H1 (cell line): ENCODE measurements at regions not wholly inside any gene's neighbourhood (a gene's known extent, or its start where the extent isn't known, plus 50 kb on each side); places are given as distances from the start of the nearest gene placed in this dataset.
"Not testable (repeated sequence)": the region's sequence is repeated elsewhere in the genome, so short reads cannot be mapped to it uniquely, and the experiment has no call there.

ENCODE experiments used
- EP300 ChIP-seq, 2 experiments: IDR thresholded peaks; 1 replicate in 1 of 2; 2 replicates in 1 of 2; pipeline ENCODE4 v1.6.1; 2011 to 2012; ENCODE audit warnings: low read depth in 2 of 2, low read length in 2 of 2, mild to moderate bottlenecking in 2 of 2, borderline replicate concordance in 1 of 2, inconsistent platforms in 1 of 2, moderate library complexity in 1 of 2
- KDM1A ChIP-seq: fragments of 200-600, 300-600 bp; sonication (generic); IDR thresholded peaks from 2 replicates; pipeline ENCODE4 v1.7.1; 2016; ENCODE audit warnings: mild to moderate bottlenecking, low read length, borderline replicate concordance
- MAFK ChIP-seq: IDR thresholded peaks from 2 replicates; pipeline ENCODE4 v1.6.1; 2012; ENCODE audit warnings: low read depth, mild to moderate bottlenecking, improper control_type of control experiment, low read length
- NANOG ChIP-seq: IDR thresholded peaks from 2 replicates; pipeline ENCODE4 v1.6.1; 2011; ENCODE audit warnings: low read length, low read depth, mild to moderate bottlenecking, inconsistent platforms; ENCODE audit not compliant: insufficient read depth, poor library complexity, severe bottlenecking
- POLR2A ChIP-seq, 2 experiments: IDR thresholded peaks; 1 replicate in 1 of 2; 2 replicates in 1 of 2; pipeline ENCODE4 v1.6.1; 2011; ENCODE audit warnings: low read depth in 2 of 2, low read length in 2 of 2, mild to moderate bottlenecking in 2 of 2; ENCODE audit errors: control extremely low read depth in 1 of 2
- RAD21 ChIP-seq, 2 experiments: IDR thresholded peaks in 1 of 2; conservative IDR thresholded peaks in 1 of 2; 2 replicates each; pipeline ENCODE4 v1.6.1; 2011; ENCODE audit warnings: low read depth in 2 of 2, low read length in 2 of 2, improper control_type of control experiment in 1 of 2, inconsistent platforms in 1 of 2, mild to moderate bottlenecking in 1 of 2, moderate library complexity in 1 of 2
- RXRA ChIP-seq: IDR thresholded peaks from 2 replicates; pipeline ENCODE4 v1.6.1; 2011; ENCODE audit warnings: low read depth, mild to moderate bottlenecking, low read length, moderate library complexity; ENCODE audit not compliant: insufficient read depth
- ZNF274 ChIP-seq: IDR thresholded peaks from 2 replicates; pipeline ENCODE4 v1.7.0; 2012; ENCODE audit warnings: low read length, borderline replicate concordance; ENCODE audit errors: extremely low read depth
- TF ChIP-seq, protein P1 (sequence below), 3 experiments: IDR thresholded peaks; 1 replicate in 2 of 3; 2 replicates in 1 of 3; pipeline versions ENCODE4 v1.5.1 to v1.6.1; 2011; ENCODE audit warnings: low read length in 3 of 3, mild to moderate bottlenecking in 3 of 3, inconsistent platforms in 2 of 3, low read depth in 1 of 3, moderate library complexity in 1 of 3; ENCODE audit not compliant: insufficient read depth in 1 of 3; ENCODE audit errors: control extremely low read depth in 1 of 3
- TF ChIP-seq, protein P2 (sequence below): IDR thresholded peaks from 2 replicates; pipeline ENCODE4 v1.6.1; 2012; ENCODE audit warnings: low read length, inconsistent platforms

DNA sequence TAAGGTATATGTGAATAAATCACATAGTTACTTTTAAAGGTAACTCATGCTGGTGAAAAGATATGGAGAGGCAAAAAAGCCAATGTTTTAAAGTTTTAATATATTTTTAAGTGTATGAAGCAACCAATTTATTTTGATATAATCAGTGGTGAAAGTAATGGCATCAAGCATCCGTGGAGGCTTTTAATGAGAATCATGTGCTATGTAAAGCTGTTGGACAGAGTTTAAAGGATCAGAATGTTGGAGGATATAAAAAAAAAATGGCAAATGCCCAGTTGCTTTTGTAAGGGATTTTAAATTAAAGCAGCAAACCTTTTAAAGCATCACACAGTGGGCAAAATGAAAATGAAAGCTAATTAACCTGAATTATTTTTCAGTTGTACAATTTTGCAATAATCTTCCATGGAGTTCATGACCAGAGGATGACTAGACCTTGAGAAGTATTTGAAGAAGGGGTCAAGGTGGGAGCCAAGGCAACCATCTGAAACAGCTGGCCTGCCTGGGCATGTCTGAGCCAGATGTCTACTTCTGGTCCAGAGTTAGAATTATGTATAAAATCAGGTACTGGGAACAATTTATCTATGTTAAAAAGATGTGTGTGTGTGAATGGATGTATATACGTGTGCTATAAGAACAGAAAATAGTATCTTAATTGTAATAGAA is 1007.9 kb downstream of the LTN1 start:
- TF ChIP-seq EP300 (IDR thresholded peaks at IDR 0.05; ENCODE audit: borderline replicate concordance in 1 of 2, low read depth in 2 of 2, low read length in 2 of 2); POLR2A (IDR thresholded peaks at IDR 0.05; ENCODE audit: control extremely low read depth in 1 of 2, low read depth in 2 of 2, low read length in 2 of 2); RXRA; NANOG; ZNF274; KDM1A; MAFK; RAD21 (IDR thresholded peaks at IDR 0.05 in 1 of 2, conservative IDR thresholded peaks at IDR 0.05 in 1 of 2; ENCODE audit: low read depth in 2 of 2, low read length in 2 of 2): not testable (repeated sequence)
- TF ChIP-seq, protein P1, sequence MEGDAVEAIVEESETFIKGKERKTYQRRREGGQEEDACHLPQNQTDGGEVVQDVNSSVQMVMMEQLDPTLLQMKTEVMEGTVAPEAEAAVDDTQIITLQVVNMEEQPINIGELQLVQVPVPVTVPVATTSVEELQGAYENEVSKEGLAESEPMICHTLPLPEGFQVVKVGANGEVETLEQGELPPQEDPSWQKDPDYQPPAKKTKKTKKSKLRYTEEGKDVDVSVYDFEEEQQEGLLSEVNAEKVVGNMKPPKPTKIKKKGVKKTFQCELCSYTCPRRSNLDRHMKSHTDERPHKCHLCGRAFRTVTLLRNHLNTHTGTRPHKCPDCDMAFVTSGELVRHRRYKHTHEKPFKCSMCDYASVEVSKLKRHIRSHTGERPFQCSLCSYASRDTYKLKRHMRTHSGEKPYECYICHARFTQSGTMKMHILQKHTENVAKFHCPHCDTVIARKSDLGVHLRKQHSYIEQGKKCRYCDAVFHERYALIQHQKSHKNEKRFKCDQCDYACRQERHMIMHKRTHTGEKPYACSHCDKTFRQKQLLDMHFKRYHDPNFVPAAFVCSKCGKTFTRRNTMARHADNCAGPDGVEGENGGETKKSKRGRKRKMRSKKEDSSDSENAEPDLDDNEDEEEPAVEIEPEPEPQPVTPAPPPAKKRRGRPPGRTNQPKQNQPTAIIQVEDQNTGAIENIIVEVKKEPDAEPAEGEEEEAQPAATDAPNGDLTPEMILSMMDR (IDR thresholded peaks at IDR 0.05; ENCODE audit: control extremely low read depth in 1 of 3, insufficient read depth in 1 of 3, low read depth in 1 of 3, low read length in 3 of 3) = not testable (repeated sequence)
- TF ChIP-seq, protein P2, sequence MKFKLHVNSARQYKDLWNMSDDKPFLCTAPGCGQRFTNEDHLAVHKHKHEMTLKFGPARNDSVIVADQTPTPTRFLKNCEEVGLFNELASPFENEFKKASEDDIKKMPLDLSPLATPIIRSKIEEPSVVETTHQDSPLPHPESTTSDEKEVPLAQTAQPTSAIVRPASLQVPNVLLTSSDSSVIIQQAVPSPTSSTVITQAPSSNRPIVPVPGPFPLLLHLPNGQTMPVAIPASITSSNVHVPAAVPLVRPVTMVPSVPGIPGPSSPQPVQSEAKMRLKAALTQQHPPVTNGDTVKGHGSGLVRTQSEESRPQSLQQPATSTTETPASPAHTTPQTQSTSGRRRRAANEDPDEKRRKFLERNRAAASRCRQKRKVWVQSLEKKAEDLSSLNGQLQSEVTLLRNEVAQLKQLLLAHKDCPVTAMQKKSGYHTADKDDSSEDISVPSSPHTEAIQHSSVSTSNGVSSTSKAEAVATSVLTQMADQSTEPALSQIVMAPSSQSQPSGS = not testable (repeated sequence)
